ENCODE measurements at regions not wholly inside any gene's neighbourhood (a gene's known extent, or its start where the extent isn't known, plus 50 kb on each side); places are given as distances from the start of the nearest gene placed in this dataset.

DNA sequence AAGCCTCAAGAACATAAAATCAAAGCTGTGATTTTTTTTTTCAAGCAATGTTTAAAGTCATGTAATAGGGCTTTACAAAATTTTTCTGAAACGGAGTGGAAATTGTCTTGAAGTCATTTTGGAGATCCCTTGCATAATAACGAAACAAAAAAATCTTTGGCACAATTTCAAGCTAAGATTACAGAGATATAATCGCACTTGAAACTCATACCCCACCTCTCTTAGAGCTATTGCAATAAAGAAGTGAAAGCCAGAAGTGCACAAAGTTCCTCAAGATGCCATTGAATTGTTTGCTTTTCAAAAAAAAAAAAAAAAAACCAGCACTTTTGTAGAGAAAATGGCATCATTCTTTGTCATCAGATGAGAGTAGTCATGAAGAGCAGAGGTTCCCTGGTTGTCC is 152.3 kb downstream of the PAX3 start:
- no peaks in the 10 kb centered on the region for H3K4me1 ChIP-seq (ENCODE audit: insufficient read depth, low read length)
- CTCF ChIA-PET (ENCODE audit: partially characterized antibody) = no interaction called here
- no peak overlapping the region for H3K4me3 Mint-ChIP-seq
- no peak overlapping the region for H3K4me3 ChIP-seq (ENCODE audit: low read length in 2 of 2)
- H3K36me3 Mint-ChIP-seq = no peaks in the 10 kb centered on the region
- no peaks in the 10 kb centered on the region for H3K27me3 Mint-ChIP-seq
- no peak overlapping the region for H3K27ac ChIP-seq (ENCODE audit: low read depth, low read length)
- no peaks in the 10 kb centered on the region for H3K36me3 ChIP-seq (ENCODE audit: insufficient read depth, low read length)
- no peaks in the 10 kb centered on the region for H3K4me1 Mint-ChIP-seq
- intact Hi-C loops (cut with micrococcal nuclease) = no loop called here
- no peaks in the 10 kb centered on the region for H3K27me3 ChIP-seq (ENCODE audit: insufficient read depth, low read length)
- no peak for DNase-seq
- POLR2A ChIA-PET (ENCODE audit: partially characterized antibody) = no interaction called here
- H3K9me3 ChIP-seq (ENCODE audit: control insufficient read depth in 1 of 2, low read length in 2 of 2) = no peaks in the 10 kb centered on the region
- H3K27ac Mint-ChIP-seq = no peak overlapping the region
- peaks cover 0 to 4% (median 3%) of the 10 kb centered on the region in 8 donors for H3K9me3 Mint-ChIP-seq

DNA sequence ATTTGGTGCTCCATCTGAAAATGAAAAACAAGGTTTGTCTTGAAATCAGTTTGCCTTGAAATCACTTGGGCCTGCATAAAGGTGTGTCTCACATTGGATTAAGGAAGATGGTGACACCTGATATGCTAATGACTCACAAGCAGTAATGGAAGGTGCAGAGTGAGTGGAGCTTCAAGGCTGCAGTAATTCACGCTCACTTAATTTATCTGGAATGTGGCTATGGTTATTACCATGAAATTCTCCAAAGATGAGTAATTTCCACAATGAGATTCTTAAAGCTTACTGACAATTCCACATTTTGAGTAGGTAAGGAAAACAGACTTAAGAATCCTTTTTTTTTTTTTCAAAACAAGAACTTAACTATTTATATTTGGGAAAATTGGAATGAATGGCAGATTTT is 156.8 kb downstream of the PAX3 start:
- peaks cover 0 to 11% (median 3%) of the 10 kb centered on the region in 8 donors for H3K9me3 Mint-ChIP-seq
- no peaks in the 10 kb centered on the region for H3K4me1 Mint-ChIP-seq
- H3K4me1 ChIP-seq (ENCODE audit: insufficient read depth, low read length) = no peaks in the 10 kb centered on the region
- no peaks in the 10 kb centered on the region for H3K27me3 Mint-ChIP-seq
- intact Hi-C loops (cut with micrococcal nuclease) = no loop called here
- H3K27ac Mint-ChIP-seq = no peak overlapping the region
- no peak overlapping the region for H3K4me3 ChIP-seq (ENCODE audit: low read length in 2 of 2)
- ChIA-PET POLR2A (ENCODE audit: partially characterized antibody) (no interaction called here), CTCF (ENCODE audit: partially characterized antibody) (no interaction called here)
- no peak for DNase-seq
- no peak overlapping the region for H3K27ac ChIP-seq (ENCODE audit: low read depth, low read length)
- no peaks in the 10 kb centered on the region for H3K36me3 Mint-ChIP-seq
- no peaks in the 10 kb centered on the region for H3K9me3 ChIP-seq (ENCODE audit: control insufficient read depth in 1 of 2, low read length in 2 of 2)
- no peaks in the 10 kb centered on the region for H3K27me3 ChIP-seq (ENCODE audit: insufficient read depth, low read length)
- no peak overlapping the region for H3K4me3 Mint-ChIP-seq
- no peaks in the 10 kb centered on the region for H3K36me3 ChIP-seq (ENCODE audit: insufficient read depth, low read length)

DNA sequence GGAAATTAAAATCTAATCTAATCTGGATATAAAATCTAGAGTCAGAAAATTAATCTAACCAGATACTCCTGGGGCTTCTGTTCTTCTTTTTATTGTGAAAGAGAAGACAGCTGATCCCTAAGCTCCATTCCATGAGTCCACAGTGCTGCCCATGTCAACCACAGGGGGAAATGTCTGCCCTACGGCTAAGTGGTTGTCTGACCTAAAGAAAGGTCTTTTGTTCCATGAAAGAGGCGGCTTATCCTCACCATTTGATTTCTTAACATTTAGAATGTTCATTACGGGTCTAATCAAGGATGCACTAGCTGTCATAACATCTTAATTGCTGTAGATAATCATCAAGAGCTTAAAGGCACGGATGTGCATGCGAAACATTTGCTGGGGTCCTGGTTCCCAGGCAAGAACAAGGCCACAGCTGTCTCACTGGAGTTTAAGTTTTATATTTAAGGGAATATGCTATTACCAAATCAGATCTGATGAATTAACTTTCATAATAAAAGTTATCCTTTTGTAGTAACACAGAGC is 162.6 kb downstream of the PAX3 start:
- H3K27me3 Mint-ChIP-seq = peaks cover 3% of the 10 kb centered on the region in 2 donors
- Histone ChIP-seq H3K9me3 (ENCODE audit: control insufficient read depth in 1 of 2, low read length in 2 of 2) (no peaks in the 10 kb centered on the region), H3K4me1 (ENCODE audit: insufficient read depth, low read length) (no peaks in the 10 kb centered on the region), H3K27me3 (ENCODE audit: insufficient read depth, low read length) (no peaks in the 10 kb centered on the region), H3K4me3 (ENCODE audit: low read length in 2 of 2) (no peak overlapping the region), H3K27ac (ENCODE audit: low read depth, low read length) (no peak overlapping the region), H3K36me3 (ENCODE audit: insufficient read depth, low read length) (no peaks in the 10 kb centered on the region)
- ChIA-PET CTCF (ENCODE audit: partially characterized antibody) (no interaction called here), POLR2A (ENCODE audit: partially characterized antibody) (no interaction called here)
- no peaks in the 10 kb centered on the region for H3K36me3 Mint-ChIP-seq
- H3K4me1 Mint-ChIP-seq = no peaks in the 10 kb centered on the region
- no peak overlapping the region for H3K4me3 Mint-ChIP-seq
- peaks cover 0 to 14% (median 8%) of the 10 kb centered on the region in 8 donors for H3K9me3 Mint-ChIP-seq
- intact Hi-C loops (cut with micrococcal nuclease) = no loop called here
- no peak for DNase-seq
- H3K27ac Mint-ChIP-seq = no peak overlapping the region

DNA sequence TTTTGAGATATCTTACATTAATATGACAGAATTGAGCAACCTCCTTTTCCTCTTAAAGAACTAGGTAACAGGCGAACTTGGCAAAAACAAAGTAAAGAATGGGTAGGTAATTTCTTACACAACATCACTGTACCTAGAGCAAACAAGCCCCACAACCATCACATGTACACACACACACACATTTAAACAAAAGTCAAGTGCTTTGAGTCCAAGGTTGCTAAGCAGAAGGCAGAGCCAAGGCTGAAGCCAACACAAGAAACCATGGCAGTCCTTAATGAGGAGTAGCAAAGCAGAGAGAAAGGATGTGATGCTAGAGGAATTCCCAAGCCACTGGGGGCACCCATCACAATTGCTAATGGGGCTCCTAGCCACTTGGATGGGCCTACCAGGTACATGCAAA is 164.1 kb downstream of the PAX3 start:
- Mint-ChIP-seq H3K4me3 (no peak overlapping the region), H3K27ac (no peak overlapping the region), H3K27me3 (peaks cover 3% of the 10 kb centered on the region in 2 donors), H3K36me3 (no peaks in the 10 kb centered on the region), H3K4me1 (no peaks in the 10 kb centered on the region), H3K9me3 (peaks cover 0 to 14% (median 8%) of the 10 kb centered on the region in 8 donors)
- ChIA-PET POLR2A (ENCODE audit: partially characterized antibody) (no interaction called here), CTCF (ENCODE audit: partially characterized antibody) (no interaction called here)
- intact Hi-C loops (cut with micrococcal nuclease) = no loop called here
- Histone ChIP-seq H3K27ac (ENCODE audit: low read depth, low read length) (no peak overlapping the region), H3K36me3 (ENCODE audit: insufficient read depth, low read length) (no peaks in the 10 kb centered on the region), H3K4me3 (ENCODE audit: low read length in 2 of 2) (no peak overlapping the region), H3K9me3 (ENCODE audit: control insufficient read depth in 1 of 2, low read length in 2 of 2) (no peaks in the 10 kb centered on the region), H3K4me1 (ENCODE audit: insufficient read depth, low read length) (no peaks in the 10 kb centered on the region), H3K27me3 (ENCODE audit: insufficient read depth, low read length) (no peaks in the 10 kb centered on the region)
- no peak for DNase-seq

DNA sequence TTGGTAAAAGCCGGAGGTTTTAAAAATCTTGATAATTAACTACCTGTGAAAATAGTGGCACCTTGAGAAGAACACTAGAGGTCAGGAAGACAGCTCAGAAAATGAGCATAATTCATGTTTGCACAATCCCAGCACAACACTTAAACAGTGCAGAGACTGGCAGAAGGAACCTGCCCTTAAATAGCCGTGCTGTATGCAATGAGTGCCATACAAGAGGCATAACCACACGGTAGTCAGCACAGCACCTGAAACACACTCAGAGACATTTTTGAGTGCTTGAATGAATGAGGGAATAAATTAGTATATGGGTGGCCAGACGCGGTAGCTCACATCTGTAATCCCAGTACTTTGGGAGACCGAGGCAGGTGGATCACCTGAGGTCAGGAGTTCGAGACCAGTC is 164.9 kb downstream of the PAX3 start:
- Histone ChIP-seq H3K4me3 (ENCODE audit: low read length in 2 of 2) (no peak overlapping the region), H3K9me3 (ENCODE audit: control insufficient read depth in 1 of 2, low read length in 2 of 2) (no peaks in the 10 kb centered on the region), H3K27me3 (ENCODE audit: insufficient read depth, low read length) (no peaks in the 10 kb centered on the region), H3K4me1 (ENCODE audit: insufficient read depth, low read length) (no peaks in the 10 kb centered on the region), H3K36me3 (ENCODE audit: insufficient read depth, low read length) (no peaks in the 10 kb centered on the region), H3K27ac (ENCODE audit: low read depth, low read length) (no peak overlapping the region)
- Mint-ChIP-seq H3K4me3 (no peak overlapping the region), H3K27me3 (peaks cover 3% of the 10 kb centered on the region in 2 donors), H3K27ac (no peak overlapping the region), H3K9me3 (peaks cover 0 to 14% (median 8%) of the 10 kb centered on the region in 8 donors), H3K4me1 (no peaks in the 10 kb centered on the region), H3K36me3 (no peaks in the 10 kb centered on the region)
- ChIA-PET POLR2A (ENCODE audit: partially characterized antibody) (no interaction called here), CTCF (ENCODE audit: partially characterized antibody) (no interaction called here)
- intact Hi-C loops (cut with micrococcal nuclease) = no loop called here
- no peak for DNase-seq

DNA sequence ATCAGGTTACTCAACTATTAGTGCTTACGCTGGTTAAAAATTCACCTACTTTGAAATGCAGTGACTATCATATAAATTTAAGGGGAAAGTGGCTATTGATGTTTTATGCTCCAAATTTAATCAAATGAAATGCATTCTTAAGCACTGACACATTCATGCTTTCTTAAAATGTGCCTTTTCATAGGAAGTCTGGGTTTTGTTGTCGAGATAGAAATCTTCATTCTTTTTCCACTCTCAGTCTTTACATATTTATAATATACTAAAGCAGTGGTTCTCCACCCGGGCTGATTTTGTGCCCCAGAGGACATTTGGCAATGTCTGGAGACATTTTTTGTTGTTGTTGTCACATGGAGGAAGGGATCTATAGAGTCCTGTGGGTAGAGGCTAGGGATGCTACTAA is 167.9 kb downstream of the PAX3 start:
- Histone ChIP-seq H3K4me3 (ENCODE audit: low read length in 2 of 2) (no peak overlapping the region), H3K4me1 (ENCODE audit: insufficient read depth, low read length) (no peaks in the 10 kb centered on the region), H3K27me3 (ENCODE audit: insufficient read depth, low read length) (no peaks in the 10 kb centered on the region), H3K27ac (ENCODE audit: low read depth, low read length) (no peak overlapping the region), H3K36me3 (ENCODE audit: insufficient read depth, low read length) (no peaks in the 10 kb centered on the region), H3K9me3 (ENCODE audit: control insufficient read depth in 1 of 2, low read length in 2 of 2) (no peaks in the 10 kb centered on the region)
- H3K27me3 Mint-ChIP-seq = peaks cover 3% of the 10 kb centered on the region in 2 donors
- no peaks in the 10 kb centered on the region for H3K36me3 Mint-ChIP-seq
- H3K27ac Mint-ChIP-seq = no peak overlapping the region
- intact Hi-C loops (cut with micrococcal nuclease) = no loop called here
- H3K4me3 Mint-ChIP-seq = no peak overlapping the region
- no peaks in the 10 kb centered on the region for H3K4me1 Mint-ChIP-seq
- ChIA-PET POLR2A (ENCODE audit: partially characterized antibody) (no interaction called here), CTCF (ENCODE audit: partially characterized antibody) (no interaction called here)
- DNase-seq = no peak
- H3K9me3 Mint-ChIP-seq = peaks cover 0 to 7% (median 3%) of the 10 kb centered on the region in 8 donors

DNA sequence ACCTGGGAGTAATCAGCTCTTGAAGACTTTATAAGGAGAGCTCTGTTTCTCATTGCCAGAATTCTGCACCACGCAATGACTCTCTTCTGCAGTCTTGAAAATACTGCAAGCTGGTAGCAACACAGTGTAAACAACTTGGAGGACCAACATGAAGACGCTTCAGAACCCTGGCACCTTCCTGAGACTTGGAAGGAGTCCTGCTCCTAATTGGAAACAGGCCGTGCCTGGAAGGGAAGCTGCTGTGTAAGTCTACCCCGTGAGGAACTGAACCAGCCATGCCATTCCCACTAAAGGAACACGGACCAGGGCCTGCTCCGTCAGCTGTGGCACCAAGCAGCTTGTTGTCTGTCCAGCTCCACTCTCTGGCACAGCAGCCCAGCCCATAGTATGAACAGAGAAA is 171.1 kb downstream of the PAX3 start:
- ChIA-PET CTCF (ENCODE audit: partially characterized antibody) (no interaction called here), POLR2A (ENCODE audit: partially characterized antibody) (no interaction called here)
- DNase-seq = no peak
- Histone ChIP-seq H3K9me3 (ENCODE audit: control insufficient read depth in 1 of 2, low read length in 2 of 2) (no peaks in the 10 kb centered on the region), H3K36me3 (ENCODE audit: insufficient read depth, low read length) (no peaks in the 10 kb centered on the region), H3K4me3 (ENCODE audit: low read length in 2 of 2) (no peak overlapping the region), H3K27ac (ENCODE audit: low read depth, low read length) (no peak overlapping the region), H3K4me1 (ENCODE audit: insufficient read depth, low read length) (no peaks in the 10 kb centered on the region), H3K27me3 (ENCODE audit: insufficient read depth, low read length) (no peaks in the 10 kb centered on the region)
- H3K27me3 Mint-ChIP-seq = peaks cover under 1% of the 10 kb centered on the region in 2 donors
- peaks cover 0 to 4% (median under 1%) of the 10 kb centered on the region in 8 donors for H3K9me3 Mint-ChIP-seq
- intact Hi-C loops (cut with micrococcal nuclease) = no loop called here
- no peaks in the 10 kb centered on the region for H3K4me1 Mint-ChIP-seq
- no peaks in the 10 kb centered on the region for H3K36me3 Mint-ChIP-seq
- H3K4me3 Mint-ChIP-seq = no peak overlapping the region
- no peak overlapping the region for H3K27ac Mint-ChIP-seq

DNA sequence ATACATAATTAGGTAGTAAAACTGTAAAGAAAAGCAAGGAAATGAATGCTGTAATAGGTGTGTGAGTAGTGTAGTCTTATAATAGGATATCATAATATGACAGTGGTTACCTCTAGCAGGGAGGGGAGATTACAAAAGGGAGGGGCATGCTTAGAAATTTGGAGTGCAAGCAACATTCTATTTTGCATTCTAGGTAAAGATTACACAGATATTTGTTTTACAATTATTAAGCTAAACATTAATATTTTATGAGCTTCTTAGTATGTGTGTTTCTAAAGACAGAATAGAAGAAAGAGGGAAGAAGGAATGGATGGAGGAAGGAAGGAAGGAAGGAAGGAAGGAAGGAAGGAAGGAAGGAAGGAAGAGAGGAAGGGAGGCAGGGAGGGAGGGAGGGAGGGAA is 177.9 kb downstream of the PAX3 start:
- intact Hi-C loops (cut with micrococcal nuclease) = no loop called here
- Histone ChIP-seq H3K4me3 (ENCODE audit: low read length in 2 of 2) (no peak overlapping the region), H3K27me3 (ENCODE audit: insufficient read depth, low read length) (no peaks in the 10 kb centered on the region), H3K36me3 (ENCODE audit: insufficient read depth, low read length) (no peaks in the 10 kb centered on the region), H3K9me3 (ENCODE audit: control insufficient read depth in 1 of 2, low read length in 2 of 2) (no peaks in the 10 kb centered on the region), H3K27ac (ENCODE audit: low read depth, low read length) (no peak overlapping the region), H3K4me1 (ENCODE audit: insufficient read depth, low read length) (no peaks in the 10 kb centered on the region)
- ChIA-PET POLR2A (ENCODE audit: partially characterized antibody) (no interaction called here), CTCF (ENCODE audit: partially characterized antibody) (no interaction called here)
- Mint-ChIP-seq H3K27ac (no peak overlapping the region), H3K9me3 (peaks cover 0 to 4% (median under 1%) of the 10 kb centered on the region in 8 donors), H3K36me3 (no peaks in the 10 kb centered on the region), H3K27me3 (peaks cover 0 to 4% of the 10 kb centered on the region in 2 donors), H3K4me1 (no peaks in the 10 kb centered on the region), H3K4me3 (no peak overlapping the region)
- DNase-seq = no peak

Measured in CD4-positive, alpha-beta memory T cell (primary cell).